ENCODE measurements at regions not wholly inside any gene's neighbourhood (a gene's known extent, or its start where the extent isn't known, plus 50 kb on each side); places are given as distances from the start of the nearest gene placed in this dataset.

- H3K27me3 Mint-ChIP-seq (ENCODE audit: unreplicated experiment): no peaks in the 10 kb centered on the region
- no peaks in the 10 kb centered on the region for H3K36me3 Mint-ChIP-seq (ENCODE audit: low read depth, unreplicated experiment)
- H3K4me1 Mint-ChIP-seq (ENCODE audit: unreplicated experiment): peaks cover 5% of the 10 kb centered on the region
- no peak overlapping the region for H3K27ac Mint-ChIP-seq (ENCODE audit: unreplicated experiment)
- DNase-seq (ENCODE audit: low spot score): no peak
- TF ChIP-seq CTCF (IDR thresholded peaks at IDR 0.05; ENCODE audit: unreplicated experiment): no peak
- no peak overlapping the region for H3K4me3 Mint-ChIP-seq (ENCODE audit: unreplicated experiment)
- H3K9me3 Mint-ChIP-seq (ENCODE audit: unreplicated experiment): peaks cover 6% of the 10 kb centered on the region
Measured at GRCh38 chr4:180706766-180707165, 1536.4 kb upstream of the TENM3 start.

- no peak for DNase-seq (ENCODE audit: low spot score)
- peaks cover 6% of the 10 kb centered on the region for H3K9me3 Mint-ChIP-seq (ENCODE audit: unreplicated experiment)
Measured at GRCh38 chr4:180710628-180711337, 1532.4 kb upstream of the TENM3 start.

GRCh38 chr4:180717451-180718033 lies 1525.7 kb upstream of the TENM3 start:
- TF ChIP-seq CTCF (IDR thresholded peaks at IDR 0.05; ENCODE audit: unreplicated experiment): no peak
- DNase-seq (ENCODE audit: low spot score): no peak
- Mint-ChIP-seq H3K27me3 (ENCODE audit: unreplicated experiment) (peaks cover 1% of the 10 kb centered on the region), H3K4me3 (ENCODE audit: unreplicated experiment) (no peak overlapping the region), H3K27ac (ENCODE audit: unreplicated experiment) (no peak overlapping the region), H3K36me3 (ENCODE audit: low read depth, unreplicated experiment) (no peaks in the 10 kb centered on the region), H3K4me1 (ENCODE audit: unreplicated experiment) (peaks cover 6% of the 10 kb centered on the region), H3K9me3 (ENCODE audit: unreplicated experiment) (no peaks in the 10 kb centered on the region)

More at GRCh38 chr4:180710628-180711337, 1532.4 kb upstream of the TENM3 start:
- H3K4me3 Mint-ChIP-seq (ENCODE audit: unreplicated experiment): no peak overlapping the region
- peaks cover 1% of the 10 kb centered on the region for H3K27me3 Mint-ChIP-seq (ENCODE audit: unreplicated experiment)
- H3K4me1 Mint-ChIP-seq (ENCODE audit: unreplicated experiment): peaks cover 8% of the 10 kb centered on the region
- H3K36me3 Mint-ChIP-seq (ENCODE audit: low read depth, unreplicated experiment): no peaks in the 10 kb centered on the region
- no peak for TF ChIP-seq CTCF (IDR thresholded peaks at IDR 0.05; ENCODE audit: unreplicated experiment)
- no peak overlapping the region for H3K27ac Mint-ChIP-seq (ENCODE audit: unreplicated experiment)

GRCh38 chr4:180721356-180721755 lies 1521.8 kb upstream of the TENM3 start:
- H3K4me1 Mint-ChIP-seq (ENCODE audit: unreplicated experiment): peaks cover 3% of the 10 kb centered on the region
- H3K36me3 Mint-ChIP-seq (ENCODE audit: low read depth, unreplicated experiment): no peaks in the 10 kb centered on the region
- no peak for TF ChIP-seq CTCF (IDR thresholded peaks at IDR 0.05; ENCODE audit: unreplicated experiment)
- H3K4me3 Mint-ChIP-seq (ENCODE audit: unreplicated experiment): no peak overlapping the region
- H3K9me3 Mint-ChIP-seq (ENCODE audit: unreplicated experiment): no peaks in the 10 kb centered on the region
- no peaks in the 10 kb centered on the region for H3K27me3 Mint-ChIP-seq (ENCODE audit: unreplicated experiment)
- DNase-seq (ENCODE audit: low spot score): no peak
- no peak overlapping the region for H3K27ac Mint-ChIP-seq (ENCODE audit: unreplicated experiment)

GRCh38 chr4:180726611-180727010 lies 1516.6 kb upstream of the TENM3 start:
- no peak overlapping the region for H3K4me3 Mint-ChIP-seq (ENCODE audit: unreplicated experiment)
- no peak overlapping the region for H3K27ac Mint-ChIP-seq (ENCODE audit: unreplicated experiment)
- DNase-seq (ENCODE audit: low spot score): no peak
- TF ChIP-seq CTCF (IDR thresholded peaks at IDR 0.05; ENCODE audit: unreplicated experiment): no peak
- peaks cover 4% of the 10 kb centered on the region for H3K4me1 Mint-ChIP-seq (ENCODE audit: unreplicated experiment)
- no peaks in the 10 kb centered on the region for H3K27me3 Mint-ChIP-seq (ENCODE audit: unreplicated experiment)
- H3K9me3 Mint-ChIP-seq (ENCODE audit: unreplicated experiment): no peaks in the 10 kb centered on the region
- H3K36me3 Mint-ChIP-seq (ENCODE audit: low read depth, unreplicated experiment): no peaks in the 10 kb centered on the region

All from endothelial cell (in vitro differentiated cells).